GM12864 (cell line): ENCODE measurements at regions not wholly inside any gene's neighbourhood (a gene's known extent, or its start where the extent isn't known, plus 50 kb on each side); places are given as distances from the start of the nearest gene placed in this dataset.

Experiments used
- DNase-seq: peaks from one replicate; pipeline ENCODE4 v3.0.0-alpha.2; 2011; ENCODE audit warnings: low read depth
- H3K4me3 ChIP-seq: 2 replicates; pipeline ENCODE4 v1.5.1; 2011; ENCODE audit warnings: mild to moderate bottlenecking, low read depth, low read length, control low read depth
- CTCF ChIP-seq: IDR thresholded peaks from 2 replicates; pipeline ENCODE4 v1.5.1; 2011; ENCODE audit warnings: low read depth, mild to moderate bottlenecking, moderate library complexity, low read length, control low read depth, inconsistent platforms; ENCODE audit errors: missing control alignments

- DNase-seq, result no peak
- no peak for TF ChIP-seq CTCF
- H3K4me3 ChIP-seq, result no peak overlapping the region
These were observed 122.3 kb upstream of the ABCA1 start for GRCh38 chr9:105050296-105050695.

- no peak for TF ChIP-seq CTCF
- DNase-seq, result no peak
- H3K4me3 ChIP-seq, result no peak overlapping the region
These were observed 123.9 kb upstream of the ABCA1 start for GRCh38 chr9:105051897-105052296.

GRCh38 chr9:105052346-105052745 lies 124.4 kb upstream of the ABCA1 start:
- TF ChIP-seq CTCF, result no peak
- H3K4me3 ChIP-seq, result no peak overlapping the region
- DNase-seq, result no peak

GRCh38 chr9:105053209-105053652 lies 125.3 kb upstream of the ABCA1 start:
- TF ChIP-seq CTCF, result no peak
- H3K4me3 ChIP-seq, result no peak overlapping the region
- peak; percentile 25 for DNase-seq

- no peak overlapping the region for H3K4me3 ChIP-seq
These were observed 126.5 kb upstream of the ABCA1 start for GRCh38 chr9:105054491-105054890.

GRCh38 chr9:105055917-105056316 lies 128.0 kb upstream of the ABCA1 start:
- no peak for DNase-seq
- TF ChIP-seq CTCF, result no peak
- H3K4me3 ChIP-seq, result no peak overlapping the region

More at GRCh38 chr9:105054491-105054890, 126.5 kb upstream of the ABCA1 start:
- no peak for TF ChIP-seq CTCF
- DNase-seq, result no peak

GRCh38 chr9:105057551-105057950 lies 129.6 kb upstream of the ABCA1 start:
- DNase-seq, result no peak
- no peak overlapping the region for H3K4me3 ChIP-seq
- no peak for TF ChIP-seq CTCF
